ENCODE measurements at regions not wholly inside any gene's neighbourhood (a gene's known extent, or its start where the extent isn't known, plus 50 kb on each side); places are given as distances from the start of the nearest gene placed in this dataset.

- Mint-ChIP-seq H3K27me3 (ENCODE audit: low read depth) (no peaks in the 10 kb centered on the region), H3K27ac (no peak overlapping the region), H3K4me3 (no peak overlapping the region), H3K4me1 (ENCODE audit: low read depth) (no peaks in the 10 kb centered on the region), H3K9me3 (no peaks in the 10 kb centered on the region), H3K36me3 (ENCODE audit: low read depth) (no peaks in the 10 kb centered on the region)
- DNase-seq (ENCODE audit: low spot score): peak; percentile 33
These were observed 120.9 kb downstream of the SAMMSON start for GRCh38 chr3:70120357-70120966.

- Mint-ChIP-seq H3K27ac (no peak overlapping the region), H3K27me3 (ENCODE audit: low read depth) (peaks cover 3% of the 10 kb centered on the region), H3K4me1 (ENCODE audit: low read depth) (no peaks in the 10 kb centered on the region), H3K9me3 (no peaks in the 10 kb centered on the region), H3K36me3 (ENCODE audit: low read depth) (no peaks in the 10 kb centered on the region), H3K4me3 (no peak overlapping the region)
- DNase-seq (ENCODE audit: low spot score): no peak
These were observed 127.7 kb downstream of the SAMMSON start for GRCh38 chr3:70127192-70127591.

- DNase-seq (ENCODE audit: low spot score): no peak
- no peaks in the 10 kb centered on the region for H3K27me3 Mint-ChIP-seq (ENCODE audit: low read depth)
- no peaks in the 10 kb centered on the region for H3K9me3 Mint-ChIP-seq
- no peak overlapping the region for H3K27ac Mint-ChIP-seq
- no peak overlapping the region for H3K4me3 Mint-ChIP-seq
- no peaks in the 10 kb centered on the region for H3K4me1 Mint-ChIP-seq (ENCODE audit: low read depth)
- no peaks in the 10 kb centered on the region for H3K36me3 Mint-ChIP-seq (ENCODE audit: low read depth)
These were observed 137.8 kb downstream of the SAMMSON start for GRCh38 chr3:70137366-70137765.

- H3K36me3 Mint-ChIP-seq (ENCODE audit: low read depth): no peaks in the 10 kb centered on the region
- DNase-seq (ENCODE audit: low spot score): no peak
- H3K27ac Mint-ChIP-seq: no peak overlapping the region
- no peaks in the 10 kb centered on the region for H3K27me3 Mint-ChIP-seq (ENCODE audit: low read depth)
- no peaks in the 10 kb centered on the region for H3K9me3 Mint-ChIP-seq
- no peak overlapping the region for H3K4me3 Mint-ChIP-seq
- H3K4me1 Mint-ChIP-seq (ENCODE audit: low read depth): no peaks in the 10 kb centered on the region
These were observed 139.1 kb downstream of the SAMMSON start for GRCh38 chr3:70138606-70139005.

All from T-helper 2 cell treated with Interferon-gamma antibody and Interleukin-4, amounts not matched to agents 5 μg/mL and 100 μg/mL, for 36 hours (primary cell).